GM12873 (cell line): ENCODE measurements at regions not wholly inside any gene's neighbourhood (a gene's known extent, or its start where the extent isn't known, plus 50 kb on each side); places are given as distances from the start of the nearest gene placed in this dataset.

Source experiments
- TF ChIP-seq, protein P1 (sequence below): IDR thresholded peaks from 2 replicates; pipeline ENCODE4 v1.5.1; 2012; ENCODE audit warnings: low read depth, mild to moderate bottlenecking, moderate library complexity, low read length, control low read depth; ENCODE audit not compliant: insufficient read depth; ENCODE audit errors: missing control alignments

DNA sequence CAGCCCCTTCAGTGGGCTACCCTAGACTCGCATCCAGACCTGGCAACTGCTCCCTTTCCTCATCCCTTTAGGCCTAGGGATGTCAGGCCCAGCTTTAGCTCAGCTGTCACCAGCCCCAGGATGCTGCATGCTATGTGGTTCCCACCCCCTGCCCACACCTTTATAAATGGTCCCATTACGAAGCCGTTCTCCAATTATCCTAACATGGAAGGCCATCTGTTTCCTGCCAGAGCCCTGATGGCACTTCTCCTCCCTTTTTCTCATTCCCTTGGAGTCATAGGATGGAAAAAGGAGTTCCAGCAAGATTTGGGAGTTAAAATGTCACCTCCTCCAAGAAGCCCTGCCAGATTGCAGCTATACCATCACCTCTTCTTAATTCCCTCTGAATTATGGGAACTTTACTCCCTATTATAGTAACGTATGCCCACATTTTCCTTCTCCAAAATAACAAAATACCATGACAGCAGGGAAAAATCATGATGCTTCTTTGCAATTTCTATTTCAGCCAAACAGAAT, 205.0 kb upstream of the GRIK3 start:
- TF ChIP-seq, protein P1, sequence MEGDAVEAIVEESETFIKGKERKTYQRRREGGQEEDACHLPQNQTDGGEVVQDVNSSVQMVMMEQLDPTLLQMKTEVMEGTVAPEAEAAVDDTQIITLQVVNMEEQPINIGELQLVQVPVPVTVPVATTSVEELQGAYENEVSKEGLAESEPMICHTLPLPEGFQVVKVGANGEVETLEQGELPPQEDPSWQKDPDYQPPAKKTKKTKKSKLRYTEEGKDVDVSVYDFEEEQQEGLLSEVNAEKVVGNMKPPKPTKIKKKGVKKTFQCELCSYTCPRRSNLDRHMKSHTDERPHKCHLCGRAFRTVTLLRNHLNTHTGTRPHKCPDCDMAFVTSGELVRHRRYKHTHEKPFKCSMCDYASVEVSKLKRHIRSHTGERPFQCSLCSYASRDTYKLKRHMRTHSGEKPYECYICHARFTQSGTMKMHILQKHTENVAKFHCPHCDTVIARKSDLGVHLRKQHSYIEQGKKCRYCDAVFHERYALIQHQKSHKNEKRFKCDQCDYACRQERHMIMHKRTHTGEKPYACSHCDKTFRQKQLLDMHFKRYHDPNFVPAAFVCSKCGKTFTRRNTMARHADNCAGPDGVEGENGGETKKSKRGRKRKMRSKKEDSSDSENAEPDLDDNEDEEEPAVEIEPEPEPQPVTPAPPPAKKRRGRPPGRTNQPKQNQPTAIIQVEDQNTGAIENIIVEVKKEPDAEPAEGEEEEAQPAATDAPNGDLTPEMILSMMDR = no peak

DNA sequence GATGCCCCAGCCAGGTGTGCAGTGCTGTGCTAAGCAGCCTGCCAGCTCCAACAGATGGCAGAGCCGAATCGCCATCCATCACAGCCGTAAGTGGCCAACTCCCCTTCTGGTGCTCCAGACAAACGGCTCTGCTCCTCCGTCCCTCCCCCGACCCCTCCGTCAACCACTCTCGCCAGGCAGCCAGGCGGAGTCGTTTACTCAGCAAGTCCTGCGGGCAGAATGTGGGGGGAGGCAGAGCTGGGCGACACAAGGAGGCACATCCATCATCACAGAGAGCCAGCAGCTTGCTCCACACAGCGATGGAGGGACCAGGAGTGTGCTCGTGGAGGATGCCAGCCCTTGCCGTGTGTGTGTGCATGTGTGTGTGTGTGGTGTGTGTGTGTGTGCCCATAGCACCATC, 206.6 kb upstream of the GRIK3 start:
- TF ChIP-seq, protein P1 = no peak

DNA sequence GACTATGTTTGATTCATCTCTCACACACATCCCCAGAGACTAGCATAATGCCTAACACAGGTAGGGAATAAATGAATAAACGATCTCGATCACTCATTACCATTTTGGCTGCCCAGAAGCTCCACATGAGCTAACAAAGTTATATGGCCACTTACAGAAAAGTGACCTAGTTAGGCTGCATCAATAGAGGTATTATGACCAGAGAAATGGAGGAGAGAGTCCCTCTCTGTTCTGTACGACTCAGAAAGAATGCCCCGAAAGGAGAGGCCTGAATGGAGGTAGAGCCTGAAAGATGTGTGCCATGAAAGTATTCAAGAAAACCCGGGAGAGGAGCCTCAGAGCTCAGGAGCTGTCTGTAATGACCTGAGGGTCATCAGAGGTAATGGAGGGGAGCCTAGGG, 208.2 kb upstream of the GRIK3 start:
- TF ChIP-seq, protein P1 = no peak

DNA sequence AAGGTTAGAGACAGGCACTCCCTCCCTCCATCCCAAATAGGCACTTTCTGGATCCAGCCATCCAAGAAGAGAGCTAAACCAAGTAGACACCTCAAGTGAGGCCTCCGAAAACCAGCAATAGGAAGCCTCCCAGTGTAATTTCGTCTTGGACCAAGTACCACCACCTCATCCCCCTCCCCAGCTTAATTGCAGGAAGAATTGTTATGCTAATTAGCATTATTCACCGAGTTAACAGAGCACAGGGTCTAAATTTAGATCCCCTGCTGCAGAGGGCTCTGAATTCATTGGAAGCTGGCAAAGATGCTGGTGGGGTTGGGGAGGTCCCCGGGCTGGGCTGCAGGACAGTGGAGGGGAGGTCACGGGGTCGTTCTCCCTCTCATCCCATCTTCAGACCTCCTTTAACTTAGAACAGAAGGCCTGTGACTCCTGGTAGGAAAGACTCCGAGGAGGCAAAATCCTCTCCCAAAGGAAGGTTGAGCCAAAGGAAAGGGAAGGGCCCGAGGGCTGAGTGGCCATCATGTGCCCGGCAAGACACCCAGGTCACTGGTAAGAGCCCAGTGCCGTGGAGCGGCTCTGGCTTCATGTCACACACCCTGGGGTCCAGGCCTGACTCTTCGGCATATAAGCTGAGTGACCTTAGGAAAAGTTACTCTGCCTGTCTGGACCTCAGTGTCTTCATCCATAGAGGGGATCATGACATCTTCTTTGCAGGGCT, 209.2 kb upstream of the GRIK3 start:
- TF ChIP-seq, protein P1 = no peak

DNA sequence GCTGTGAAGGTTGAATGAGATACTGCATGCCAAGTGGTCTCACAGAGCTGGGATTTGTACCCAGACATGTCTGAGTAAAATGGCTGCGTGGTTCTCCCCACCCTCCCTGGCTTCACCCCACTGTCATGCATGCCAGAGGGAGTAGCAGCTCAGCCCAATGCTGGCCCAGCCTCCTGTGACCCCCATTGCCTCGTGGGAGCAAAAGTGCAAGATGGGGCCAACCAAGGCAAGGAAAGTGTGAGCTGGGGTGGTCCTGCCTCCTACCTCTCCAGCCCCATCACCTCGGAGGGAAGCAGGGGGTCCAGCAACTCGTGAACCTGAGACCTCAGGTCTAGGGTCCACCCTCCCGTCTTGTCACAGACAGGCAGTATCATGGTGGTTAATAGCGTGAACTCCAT, 209.8 kb upstream of the GRIK3 start:
- TF ChIP-seq, protein P1 = no peak

DNA sequence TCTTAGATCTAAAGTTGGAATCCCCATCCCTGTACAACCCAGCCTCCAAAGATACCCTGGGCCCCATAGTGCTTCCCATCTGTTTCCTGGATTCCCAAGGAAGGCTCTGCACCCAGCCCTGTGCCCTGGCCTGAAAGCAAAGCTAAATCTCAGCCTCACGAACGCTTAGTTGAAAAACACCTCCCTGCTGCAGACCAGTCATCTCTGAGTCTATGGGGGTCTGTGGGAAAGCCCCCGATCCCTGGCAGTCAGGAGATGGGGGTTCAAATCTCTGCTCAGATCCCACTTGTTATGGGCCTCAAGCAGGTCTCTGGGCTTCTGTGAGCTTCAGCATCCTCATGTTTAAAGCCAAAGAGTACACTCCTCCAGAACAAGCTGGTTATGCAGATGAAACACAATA, 210.5 kb upstream of the GRIK3 start:
- TF ChIP-seq, protein P1 = no peak

DNA sequence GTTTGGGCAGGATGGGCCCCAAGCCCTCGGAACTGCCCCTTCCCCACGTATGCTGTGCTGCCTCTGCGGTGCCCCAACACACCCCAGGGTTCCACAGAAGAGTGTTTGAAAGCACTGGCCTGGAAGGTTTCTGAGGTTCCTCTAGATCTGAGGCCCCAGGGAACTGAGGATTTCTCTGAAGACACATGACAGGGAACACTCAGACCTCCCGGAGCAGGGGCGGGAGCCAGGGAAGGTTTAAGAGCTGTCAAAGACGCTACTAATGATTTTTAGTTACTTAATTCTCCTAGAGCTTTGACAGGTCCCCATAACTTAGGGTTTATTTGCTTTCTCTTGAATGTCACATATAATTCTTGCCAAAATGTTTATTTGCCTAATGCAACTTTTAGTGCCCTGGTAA, 212.3 kb upstream of the GRIK3 start:
- TF ChIP-seq, protein P1 = no peak
